ENCODE measurements at regions not wholly inside any gene's neighbourhood (a gene's known extent, or its start where the extent isn't known, plus 50 kb on each side); places are given as distances from the start of the nearest gene placed in this dataset.

- no peak for DNase-seq
Observed at GRCh38 chr22:49076300-49077035, 751.2 kb downstream of the BRD1 start.

GRCh38 chr22:49075150-49075549 lies 752.5 kb downstream of the BRD1 start:
- no peak for DNase-seq

GRCh38 chr22:49073873-49074417 lies 753.7 kb downstream of the BRD1 start:
- no peak for DNase-seq

- no peak for DNase-seq
Observed at GRCh38 chr22:49072996-49073645, 754.6 kb downstream of the BRD1 start.

- no peak for DNase-seq
Observed at GRCh38 chr22:49070501-49070900, 757.2 kb downstream of the BRD1 start.

GRCh38 chr22:49068861-49069500 lies 758.7 kb downstream of the BRD1 start:
- no peak for DNase-seq

- DNase-seq: no peak
Observed at GRCh38 chr22:49067504-49067903, 760.2 kb downstream of the BRD1 start.

- DNase-seq: no peak
Observed at GRCh38 chr22:49066619-49067018, 761.1 kb downstream of the BRD1 start.

GRCh38 chr22:49064836-49065235 lies 762.8 kb downstream of the BRD1 start:
- no peak for DNase-seq

- no peak for DNase-seq
Observed at GRCh38 chr22:49063545-49063890, 764.2 kb downstream of the BRD1 start.

- no peak for DNase-seq
Observed at GRCh38 chr22:49062802-49063544, 764.7 kb downstream of the BRD1 start.

- no peak for DNase-seq
Observed at GRCh38 chr22:49062155-49062801, 765.4 kb downstream of the BRD1 start.

- no peak for DNase-seq
Observed at GRCh38 chr22:49057910-49058309, 769.8 kb downstream of the BRD1 start.

- no peak for DNase-seq
Observed at GRCh38 chr22:49056301-49056700, 771.4 kb downstream of the BRD1 start.

- no peak for DNase-seq
Observed at GRCh38 chr22:49055406-49055805, 772.3 kb downstream of the BRD1 start.

- DNase-seq: no peak
Observed at GRCh38 chr22:49053578-49053977, 774.1 kb downstream of the BRD1 start.

GRCh38 chr22:49052560-49052959 lies 775.1 kb downstream of the BRD1 start:
- DNase-seq: no peak

GRCh38 chr22:49052023-49052538 lies 775.6 kb downstream of the BRD1 start:
- peak; percentile 14 for DNase-seq

- no peak for DNase-seq
Observed at GRCh38 chr22:49051491-49052022, 776.1 kb downstream of the BRD1 start.

GRCh38 chr22:49049691-49050090 lies 778.0 kb downstream of the BRD1 start:
- DNase-seq: no peak

GRCh38 chr22:49048591-49048990 lies 779.1 kb downstream of the BRD1 start:
- DNase-seq: no peak

GRCh38 chr22:49047447-49047846 lies 780.2 kb downstream of the BRD1 start:
- DNase-seq: no peak

All from activated effector memory CD4-positive, alpha-beta T cell treated with Interleukin-2 at 50 U/mL for 16 hours (primary cell).